Endothelial cell of umbilical vein (primary cell): ENCODE measurements at regions not wholly inside any gene's neighbourhood (a gene's known extent, or its start where the extent isn't known, plus 50 kb on each side); places are given as distances from the start of the nearest gene placed in this dataset.

Source experiments
- BruUV-seq: library from RNA; stranded (reverse); fragments of 400-500 nt; replicated peaks from 2 replicates; lab custom pipeline; 2021; lab: Mats Ljungman, UMichigan
- CTCF ChIA-PET: fragments of 300-600, 350-600 bp; sonication (Branson Sonifier 250); formaldehyde crosslinking; loops from one replicate; lab custom pipeline; 2021; ENCODE audit warnings: antibody characterized with exemption, inconsistent platforms; lab: Charles Lee
- POLR2A ChIA-PET: fragments of 300-600, 350-600 bp; sonication (Branson Sonifier 250); formaldehyde crosslinking; loops from one replicate; lab custom pipeline; 2021; ENCODE audit warnings: antibody characterized with exemption, inconsistent platforms; lab: Charles Lee
- DNase-seq: peaks from one replicate; pipeline ENCODE4 v3.0.0-alpha.2; 2011; ENCODE audit warnings: low read depth, low spot score
- FAIRE-seq: peaks from 2 replicates; lab custom pipeline; 2011; peaks lifted over from hg19 to GRCh38; lab: Jason Lieb, UNC
- H2AFZ ChIP-seq: 2 replicates; pipeline ENCODE4 v1.6.0; 2012; ENCODE audit warnings: low read depth, low read length, control low read depth, inconsistent platforms
- H3K27ac ChIP-seq: 2 replicates; pipeline ENCODE4 v1.5.1; 2011; ENCODE audit warnings: low read depth, mild to moderate bottlenecking, control low read depth, low read length, moderate library complexity; ENCODE audit not compliant: insufficient read depth
- H3K27me3 ChIP-seq, 2 experiments: 2 replicates each; pipeline versions ENCODE4 v1.6.0 to v1.6.1; 2011; ENCODE audit warnings: low read length in 2 of 2, mixed read lengths in 1 of 2; ENCODE audit not compliant: control insufficient read depth in 2 of 2, insufficient read depth in 2 of 2
- H3K36me3 ChIP-seq, 2 experiments: 2 replicates in 1 of 2; 3 replicates in 1 of 2; pipeline ENCODE4 v1.5.1; 2011; ENCODE audit warnings: low read length in 2 of 2, mild to moderate bottlenecking in 1 of 2, moderate library complexity in 1 of 2; ENCODE audit not compliant: control insufficient read depth in 2 of 2, insufficient read depth in 2 of 2; ENCODE audit errors: extremely low read depth in 1 of 2
- H3K4me1 ChIP-seq: 3 replicates; pipeline ENCODE4 v1.5.1; 2011; ENCODE audit warnings: mild to moderate bottlenecking, low read length; ENCODE audit not compliant: control insufficient read depth, insufficient read depth; ENCODE audit errors: extremely low read depth
- H3K4me2 ChIP-seq: 2 replicates; pipeline ENCODE4 v1.6.1; 2011; ENCODE audit warnings: low read length, control low read depth, mixed read lengths; ENCODE audit not compliant: insufficient read depth
- H3K4me3 ChIP-seq, 3 experiments: fragments of 200-600 bp in 1 of 3; sonication (generic), shearing (Covaris generic) in 1 of 3; replicated peaks in 1 of 3; 2 replicates each; pipeline ENCODE4 v1.5.1; 2011 to 2016; ENCODE audit warnings: control low read depth in 3 of 3, low read length in 3 of 3, mild to moderate bottlenecking in 2 of 3, inconsistent platforms in 1 of 3, low read depth in 1 of 3, moderate library complexity in 1 of 3; ENCODE audit not compliant: insufficient read depth in 1 of 3
- H3K79me2 ChIP-seq: 2 replicates; pipeline ENCODE4 v1.6.0; 2012; ENCODE audit warnings: low read length, inconsistent platforms; ENCODE audit not compliant: control insufficient read depth, insufficient read depth
- H3K9ac ChIP-seq: replicated peaks from 2 replicates; pipeline ENCODE3; 2011; ENCODE audit warnings: low read length, control low read depth; ENCODE audit not compliant: insufficient read depth; ENCODE audit errors: extremely low read depth
- H3K9me1 ChIP-seq: replicated peaks from 3 replicates; pipeline ENCODE4 v1.6.0; 2011; ENCODE audit warnings: mild to moderate bottlenecking, low read length; ENCODE audit not compliant: control insufficient read depth, insufficient read depth; ENCODE audit errors: extremely low read depth
- H3K9me3 ChIP-seq: replicated peaks from 2 replicates; pipeline ENCODE4 v1.5.1; 2012; ENCODE audit warnings: low read length, inconsistent platforms; ENCODE audit not compliant: control insufficient read depth, insufficient read depth
- H4K20me1 ChIP-seq: replicated peaks from 2 replicates; pipeline ENCODE3; 2011; ENCODE audit warnings: mild to moderate bottlenecking, low read length; ENCODE audit not compliant: control insufficient read depth, insufficient read depth; ENCODE audit errors: extremely low read depth
- CTCF ChIP-seq, 2 donors: IDR thresholded peaks; 1 replicate in 1 of 2; 2 replicates in 1 of 2; pipeline ENCODE4 v1.5.1; 2011; ENCODE audit warnings: low read length in 2 of 2, mild to moderate bottlenecking in 2 of 2, moderate library complexity in 2 of 2, control low read depth in 1 of 2, inconsistent platforms in 1 of 2, low read depth in 1 of 2; ENCODE audit not compliant: insufficient read depth in 1 of 2; ENCODE audit errors: extremely low read depth in 1 of 2
- EZH2 ChIP-seq: IDR thresholded peaks from 2 replicates; pipeline ENCODE4 v1.6.1; 2012; ENCODE audit warnings: borderline replicate concordance, low read depth, mild to moderate bottlenecking, moderate library complexity, low read length, inconsistent platforms; ENCODE audit not compliant: severe bottlenecking
- FOS ChIP-seq: IDR thresholded peaks from 2 replicates; pipeline ENCODE4 v1.6.1; 2011; ENCODE audit warnings: mild to moderate bottlenecking, low read length, moderate library complexity, borderline replicate concordance; ENCODE audit not compliant: insufficient read depth
- GATA2 ChIP-seq: IDR thresholded peaks from 2 replicates; pipeline ENCODE4 v1.7.0; 2011; ENCODE audit warnings: low read depth, mild to moderate bottlenecking, moderate library complexity, mixed read lengths, low read length; ENCODE audit not compliant: insufficient read length, insufficient read depth
- JUN ChIP-seq: IDR thresholded peaks from 2 replicates; pipeline ENCODE4 v1.6.1; 2011; ENCODE audit warnings: borderline replicate concordance, low read depth; ENCODE audit not compliant: insufficient read length, insufficient read depth
- MAX ChIP-seq: IDR thresholded peaks from 2 replicates; pipeline ENCODE4 v1.6.1; 2011; ENCODE audit not compliant: insufficient read depth, insufficient read length
- MYC ChIP-seq: IDR thresholded peaks from one replicate; pipeline ENCODE4 v1.6.1; 2011; ENCODE audit warnings: mild to moderate bottlenecking, low read depth, low read length
- POLR2A ChIP-seq: IDR thresholded peaks from 2 replicates; pipeline ENCODE4 v1.6.1; 2012; ENCODE audit warnings: low read depth, mild to moderate bottlenecking, control low read depth, low read length
- POLR2AphosphoS5 ChIP-seq: IDR thresholded peaks from 2 replicates; pipeline ENCODE4 v1.6.1; 2012; ENCODE audit warnings: low read depth, mild to moderate bottlenecking, control low read depth, low read length, moderate library complexity; ENCODE audit not compliant: insufficient read depth
- dilution Hi-C: fragments of 300-500 bp; cut with MboI; formaldehyde crosslinking; loops from one replicate; pipeline ENCODE4 v1.15.0; 2019; ENCODE audit warnings: low sequenced_read_pairs; ENCODE audit not compliant: extremely low pct_ligation_motif_present
- intact Hi-C: fragments of 100-400 bp; cut with micrococcal nuclease; formaldehyde crosslinking; loops from one replicate; pipeline ENCODE4 v1.10.0; 2022

- H3K4me2 ChIP-seq: no peak overlapping the region
- ChIA-PET POLR2A (no interaction called here), CTCF (interaction anchor here (0.9 to 1.9 kb wide), 2 partner anchors 12 to 605 kb away, joined by 3 to 5 read pairs; no protein-coding TSS in a partner anchor)
- H4K20me1 ChIP-seq: no peaks in the 10 kb centered on the region
- no peak overlapping the region for H3K27ac ChIP-seq
- no TSS peak for BruUV-seq
- dilution Hi-C loops (no loop called here), intact Hi-C loops (no loop called here)
- H3K9me3 ChIP-seq: no peaks in the 10 kb centered on the region
- H3K9me1 ChIP-seq: no peaks in the 10 kb centered on the region
- no peaks in the 10 kb centered on the region for H3K36me3 ChIP-seq
- peaks cover 0 to 2% of the 10 kb centered on the region in 2 experiments for H3K27me3 ChIP-seq
- H3K9ac ChIP-seq: no peak overlapping the region
- no peak for TF ChIP-seq GATA2
- no peak for TF ChIP-seq CTCF (IDR thresholded peaks at IDR 0.05; ENCODE audit: extremely low read depth in 1 of 2, insufficient read depth in 1 of 2, low read depth in 1 of 2, low read length in 2 of 2)
- TF ChIP-seq EZH2: no peak
- TF ChIP-seq POLR2AphosphoS5: no peak
- no peak for TF ChIP-seq JUN
- TF ChIP-seq FOS: no peak
- no peak for TF ChIP-seq POLR2A
- TF ChIP-seq MAX: no peak
- no peak for TF ChIP-seq MYC
- no peaks in the 10 kb centered on the region for H3K4me1 ChIP-seq
- no peak overlapping the region for H2AFZ ChIP-seq
- no peaks in the 10 kb centered on the region for H3K79me2 ChIP-seq
- FAIRE-seq (no peak), DNase-seq (no peak)
- no peak overlapping the region for H3K4me3 ChIP-seq
Observed at GRCh38 chr7:124179641-124180040, 146.8 kb upstream of the TMEM229A start.
